AG09319 (cell line): ENCODE measurements at regions not wholly inside any gene's neighbourhood (a gene's known extent, or its start where the extent isn't known, plus 50 kb on each side); places are given as distances from the start of the nearest gene placed in this dataset.
"Not testable (repeated sequence)": the region's sequence is repeated elsewhere in the genome, so short reads cannot be mapped to it uniquely, and the experiment has no call there.

Experiments
- DNase-seq: peaks from one replicate; pipeline ENCODE4 v3.0.0-alpha.2; 2010; ENCODE audit warnings: low read depth; ENCODE audit errors: extremely low read depth

GRCh38 chr10:47711428-47711827, 52.0 kb downstream of the SYT15B start:
- not testable (repeated sequence) for DNase-seq

- DNase-seq: not testable (repeated sequence)
These were observed 52.9 kb downstream of the SYT15B start for GRCh38 chr10:47710443-47710842.

- DNase-seq: not testable (repeated sequence)
These were observed 57.5 kb downstream of the SYT15B start for GRCh38 chr10:47705698-47706414.

- not testable (repeated sequence) for DNase-seq
These were observed 62.1 kb downstream of the SYT15B start for GRCh38 chr10:47701285-47701684.

GRCh38 chr10:47699854-47700253, 63.5 kb downstream of the SYT15B start:
- DNase-seq: not testable (repeated sequence)

- DNase-seq: not testable (repeated sequence)
These were observed 67.2 kb downstream of the SYT15B start for GRCh38 chr10:47696170-47696569.

- not testable (repeated sequence) for DNase-seq
These were observed 68.2 kb downstream of the SYT15B start for GRCh38 chr10:47695149-47695548.

GRCh38 chr10:47690304-47690703, 73.1 kb downstream of the SYT15B start:
- DNase-seq: not testable (repeated sequence)

GRCh38 chr10:47683826-47684475, 79.4 kb downstream of the SYT15B start:
- DNase-seq: not testable (repeated sequence)

- DNase-seq: not testable (repeated sequence)
These were observed 81.8 kb downstream of the SYT15B start for GRCh38 chr10:47681638-47681990.

- not testable (repeated sequence) for DNase-seq
These were observed 82.3 kb downstream of the SYT15B start for GRCh38 chr10:47680848-47681637.

GRCh38 chr10:47676102-47676501, 87.3 kb downstream of the SYT15B start:
- DNase-seq: not testable (repeated sequence)

GRCh38 chr10:47675577-47675976, 87.8 kb downstream of the SYT15B start:
- not testable (repeated sequence) for DNase-seq

- not testable (repeated sequence) for DNase-seq
These were observed 90.3 kb downstream of the SYT15B start for GRCh38 chr10:47673128-47673527.

GRCh38 chr10:47670857-47671256, 92.5 kb downstream of the SYT15B start:
- not testable (repeated sequence) for DNase-seq

GRCh38 chr10:47661955-47662577, 101.3 kb downstream of the SYT15B start:
- not testable (repeated sequence) for DNase-seq

GRCh38 chr10:47656732-47657131, 106.7 kb downstream of the SYT15B start:
- not testable (repeated sequence) for DNase-seq

GRCh38 chr10:47654161-47654560, 109.2 kb downstream of the SYT15B start:
- DNase-seq: not testable (repeated sequence)

GRCh38 chr10:47648594-47648993, 114.8 kb downstream of the SYT15B start:
- not testable (repeated sequence) for DNase-seq

- DNase-seq: not testable (repeated sequence)
These were observed 115.8 kb downstream of the SYT15B start for GRCh38 chr10:47647523-47648101.
